Right lobe of liver (tissue), 6 donors: ENCODE measurements at regions not wholly inside any gene's neighbourhood (a gene's known extent, or its start where the extent isn't known, plus 50 kb on each side); places are given as distances from the start of the nearest gene placed in this dataset.

Experiments used
- ATAC-seq, 4 donors: fragments of 200-7000 bp; cut with Tn5 transposase; one replicate each; pipeline ENCODE4 v1.9.1; 2020; ENCODE audit warnings: mild to moderate bottlenecking in 4 of 4, moderate library complexity in 4 of 4
- DNase-seq, 3 donors: peaks; one replicate each; pipeline ENCODE4 v3.0.0-alpha.2; 2020
- H3K27ac ChIP-seq, 3 donors: fragments of 200-600 bp; one replicate each; pipeline ENCODE4 v1.8.0; 2022
- H3K27me3 ChIP-seq, 2 donors: fragments of 200-600 bp; one replicate each; pipeline ENCODE4 v1.8.0; 2022
- H3K36me3 ChIP-seq, 4 donors: fragments of 200-600 bp; sonication (generic) in 1 of 4; one replicate each; pipeline versions ENCODE4 v1.5.1 to v1.8.0; 2017 to 2022; ENCODE audit warnings: control low read depth in 1 of 4
- H3K4me1 ChIP-seq, 4 donors: fragments of 200-600 bp; sonication (generic) in 1 of 4; one replicate each; pipeline versions ENCODE4 v1.5.1 to v1.8.0; 2017 to 2022; ENCODE audit warnings: control low read depth in 1 of 4
- H3K4me3 ChIP-seq, 3 donors: fragments of 200-600 bp; one replicate each; pipeline ENCODE4 v1.8.0; 2022
- H3K9me3 ChIP-seq, 4 donors: fragments of 200-600 bp; sonication (generic) in 1 of 4; one replicate each; pipeline versions ENCODE4 v1.5.1 to v1.8.0; 2017 to 2022; ENCODE audit warnings: control low read depth in 1 of 4
- POLR2A ChIP-seq: fragments of 450-650 bp; IDR thresholded peaks from one replicate; pipeline ENCODE4 v1.6.1; 2017; ENCODE audit warnings: antibody characterized with exemption, mild to moderate bottlenecking
- WGBS: methylation state at CpG from one replicate; pipeline ENCODE4 v1.1.6; 2018; ENCODE audit warnings: low coverage, low lambda C conversion rate; ENCODE audit not compliant: insufficient coverage; ENCODE audit errors: missing lambda C conversion rate; 5-methylcytosine and 5-hydroxymethylcytosine counted together
- intact Hi-C, 2 donors: fragments of 100-400 bp; cut with DNase I; formaldehyde crosslinking; loops; one replicate each; pipeline versions ENCODE4 v1.11.2 to v1.14.1; 2022
- TF ChIP-seq, protein P1 (sequence below), 4 donors: fragments of 200-600 bp in 3 of 4; fragments of 450-650 bp in 1 of 4; IDR thresholded peaks; one replicate each; pipeline versions ENCODE4 v1.5.1 to v1.8.0; 2016 to 2022; ENCODE audit warnings: antibody characterized with exemption in 4 of 4, mild to moderate bottlenecking in 2 of 4
- donor health status: DM: no; HTN: yes; CAD: no.
- donor health status: DM: no; HTN: no; CAD: no.
- donor health status: DM: no; HTN: no; CAD: no.
- donor health status: DM: no; HTN: yes; CAD: no.
- donor health status: DM: no; HTN: yes; CAD: no.

DNA sequence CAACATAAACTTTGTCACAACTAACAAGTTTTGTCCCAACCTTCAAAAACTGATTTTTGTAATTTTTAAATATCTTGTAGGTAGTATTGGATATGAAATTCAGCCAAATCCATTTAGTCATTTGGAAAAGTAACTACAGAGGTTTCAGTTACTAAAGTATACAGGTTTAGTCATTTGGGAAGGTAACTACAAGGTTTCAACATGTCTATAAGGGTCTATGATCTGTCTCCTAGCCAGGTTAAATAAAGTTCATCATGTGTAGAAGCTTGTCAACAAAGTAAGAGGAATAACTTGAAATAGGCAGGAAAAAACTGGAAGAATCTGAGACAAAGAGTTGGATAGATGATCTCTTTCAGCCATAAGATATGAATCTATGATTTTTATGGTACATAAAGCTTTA, 229.8 kb downstream of the COL12A1 start:
- no peaks in the 10 kb centered on the region for H3K27me3 ChIP-seq
- DNase-seq (no peak), ATAC-seq (no peak)
- no peak overlapping the region for H3K4me3 ChIP-seq
- H3K9me3 ChIP-seq: no peaks in the 10 kb centered on the region
- intact Hi-C loops: no loop called here
- no peak overlapping the region for H3K27ac ChIP-seq
- H3K4me1 ChIP-seq: no peaks in the 10 kb centered on the region
- TF ChIP-seq POLR2A: no peak
- TF ChIP-seq, protein P1, sequence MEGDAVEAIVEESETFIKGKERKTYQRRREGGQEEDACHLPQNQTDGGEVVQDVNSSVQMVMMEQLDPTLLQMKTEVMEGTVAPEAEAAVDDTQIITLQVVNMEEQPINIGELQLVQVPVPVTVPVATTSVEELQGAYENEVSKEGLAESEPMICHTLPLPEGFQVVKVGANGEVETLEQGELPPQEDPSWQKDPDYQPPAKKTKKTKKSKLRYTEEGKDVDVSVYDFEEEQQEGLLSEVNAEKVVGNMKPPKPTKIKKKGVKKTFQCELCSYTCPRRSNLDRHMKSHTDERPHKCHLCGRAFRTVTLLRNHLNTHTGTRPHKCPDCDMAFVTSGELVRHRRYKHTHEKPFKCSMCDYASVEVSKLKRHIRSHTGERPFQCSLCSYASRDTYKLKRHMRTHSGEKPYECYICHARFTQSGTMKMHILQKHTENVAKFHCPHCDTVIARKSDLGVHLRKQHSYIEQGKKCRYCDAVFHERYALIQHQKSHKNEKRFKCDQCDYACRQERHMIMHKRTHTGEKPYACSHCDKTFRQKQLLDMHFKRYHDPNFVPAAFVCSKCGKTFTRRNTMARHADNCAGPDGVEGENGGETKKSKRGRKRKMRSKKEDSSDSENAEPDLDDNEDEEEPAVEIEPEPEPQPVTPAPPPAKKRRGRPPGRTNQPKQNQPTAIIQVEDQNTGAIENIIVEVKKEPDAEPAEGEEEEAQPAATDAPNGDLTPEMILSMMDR (IDR thresholded peaks at IDR 0.05): no peak
- H3K36me3 ChIP-seq: no peaks in the 10 kb centered on the region

DNA sequence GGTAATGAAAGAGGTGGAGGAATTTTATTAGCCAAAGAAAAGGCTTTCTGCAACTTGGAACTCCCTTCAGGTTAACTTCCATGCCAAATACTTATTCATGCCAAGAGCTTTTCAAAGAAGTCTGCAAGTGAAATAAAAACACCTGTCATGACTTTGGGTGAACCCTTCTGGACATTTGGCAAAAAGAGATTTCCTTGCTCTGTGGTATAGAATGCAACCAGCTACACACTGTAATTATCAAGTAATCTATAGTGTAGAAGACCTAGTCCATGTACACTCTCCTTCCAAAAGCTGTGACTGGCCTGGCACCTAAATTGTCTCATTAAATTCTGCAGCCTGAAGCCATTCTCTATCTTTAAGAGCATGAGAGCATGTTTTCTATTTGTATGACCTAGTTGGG, 232.3 kb downstream of the COL12A1 start:
- Histone ChIP-seq H3K4me3 (no peak overlapping the region), H3K27me3 (no peaks in the 10 kb centered on the region), H3K9me3 (no peaks in the 10 kb centered on the region), H3K4me1 (no peaks in the 10 kb centered on the region), H3K27ac (no peak overlapping the region), H3K36me3 (no peaks in the 10 kb centered on the region)
- intact Hi-C loops: no loop called here
- DNase-seq: no peak
- no peak for ATAC-seq
- no peak for TF ChIP-seq POLR2A
- TF ChIP-seq, protein P1 (IDR thresholded peaks at IDR 0.05): no peak

DNA sequence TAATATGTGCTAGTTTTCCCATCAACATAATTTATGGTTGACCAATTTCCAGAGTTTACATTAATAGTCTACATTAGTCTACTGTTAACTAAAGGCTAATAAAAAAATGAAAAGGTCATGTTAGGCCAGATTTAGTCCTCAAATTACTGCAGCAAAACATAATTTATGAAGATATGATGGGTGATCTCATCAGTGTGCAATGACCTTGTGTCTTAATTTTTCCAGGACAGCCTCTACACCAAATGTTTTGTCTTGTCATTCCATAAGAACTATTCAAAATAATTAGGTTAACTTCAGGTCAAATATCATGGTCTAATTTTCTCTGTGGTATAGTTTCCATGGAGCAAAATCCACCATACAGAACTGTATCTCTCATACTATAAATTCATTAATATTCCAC, 234.2 kb downstream of the COL12A1 start:
- H3K36me3 ChIP-seq: no peaks in the 10 kb centered on the region
- no peak for ATAC-seq

DNA sequence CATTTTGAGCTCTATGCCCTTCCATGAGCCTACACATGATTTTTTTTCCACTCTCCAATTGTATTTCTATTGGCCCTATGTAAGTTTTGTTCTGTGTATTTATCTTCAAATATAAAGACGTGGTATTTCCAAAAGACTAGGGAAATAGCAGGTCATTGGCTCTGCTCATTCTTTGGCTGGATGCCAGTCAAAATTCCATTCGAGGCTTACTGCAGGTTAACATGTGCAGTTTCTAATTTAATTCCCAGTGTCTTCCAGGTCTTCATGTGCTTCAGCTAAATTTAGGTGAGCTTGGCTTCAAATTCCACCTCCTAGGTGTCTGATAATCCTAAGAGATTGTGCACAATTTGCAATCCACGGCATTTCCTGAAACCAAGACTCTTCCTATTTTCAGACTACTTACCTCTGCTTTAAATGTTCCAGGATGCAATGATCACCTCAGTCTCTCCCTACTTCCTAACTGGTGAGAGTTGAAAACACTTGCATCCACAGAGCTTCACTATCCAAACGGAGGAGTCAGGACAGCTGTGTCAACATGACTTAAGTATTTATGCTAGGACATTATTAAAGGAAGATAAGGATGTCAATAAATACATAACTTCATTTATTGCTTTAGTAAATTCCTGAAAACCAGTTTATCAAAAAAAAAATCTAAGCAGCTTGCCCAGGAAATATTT, 236.1 kb downstream of the COL12A1 start:
- no peak for ATAC-seq
- TF ChIP-seq POLR2A: no peak
- TF ChIP-seq, protein P1 (IDR thresholded peaks at IDR 0.05): no peak
- no peak overlapping the region for H3K4me3 ChIP-seq
- H3K27me3 ChIP-seq: no peaks in the 10 kb centered on the region
- intact Hi-C loops: no loop called here
- no peaks in the 10 kb centered on the region for H3K36me3 ChIP-seq
- no peaks in the 10 kb centered on the region for H3K4me1 ChIP-seq
- 33% methylated on average over 4 of the region's 4 CpGs for WGBS
- no peak overlapping the region for H3K27ac ChIP-seq
- no peaks in the 10 kb centered on the region for H3K9me3 ChIP-seq
- no peak for DNase-seq

More for the DNA sequence above, 234.2 kb downstream of the COL12A1 start:
- no peaks in the 10 kb centered on the region for H3K27me3 ChIP-seq
- DNase-seq: no peak
- TF ChIP-seq POLR2A: no peak
- TF ChIP-seq, protein P1 (IDR thresholded peaks at IDR 0.05): no peak
- H3K27ac ChIP-seq: no peak overlapping the region
- H3K4me1 ChIP-seq: no peaks in the 10 kb centered on the region
- H3K4me3 ChIP-seq: no peak overlapping the region
- H3K9me3 ChIP-seq: no peaks in the 10 kb centered on the region
- intact Hi-C loops: no loop called here

DNA sequence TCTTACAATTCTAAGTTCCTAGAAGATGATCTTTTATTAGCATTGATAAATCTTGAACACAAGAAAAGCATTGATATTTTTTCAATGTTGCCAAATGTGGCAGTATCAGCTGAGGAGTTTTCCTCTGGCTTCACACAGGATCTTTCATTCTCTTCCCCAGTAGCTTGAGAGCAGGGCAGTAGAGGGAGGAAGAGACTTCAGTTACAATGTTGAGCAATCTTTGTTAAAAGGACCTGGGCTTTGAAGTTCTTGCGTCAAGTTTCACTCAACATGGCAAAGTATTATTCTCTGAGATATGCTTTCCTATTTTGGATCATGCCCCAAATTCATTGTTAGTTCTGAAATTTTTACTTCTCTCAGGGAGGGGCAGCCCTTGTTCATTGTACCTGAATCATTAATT, 238.0 kb downstream of the COL12A1 start:
- 64% methylated on average over 1 of the region's 1 CpG for WGBS
- no peak overlapping the region for H3K4me3 ChIP-seq
- no peak overlapping the region for H3K27ac ChIP-seq
- H3K36me3 ChIP-seq: no peaks in the 10 kb centered on the region
- H3K27me3 ChIP-seq: no peaks in the 10 kb centered on the region
- no peaks in the 10 kb centered on the region for H3K4me1 ChIP-seq
- ATAC-seq (no peak), DNase-seq (no peak)
- intact Hi-C loops: no loop called here
- H3K9me3 ChIP-seq: no peaks in the 10 kb centered on the region
- no peak for TF ChIP-seq POLR2A
- TF ChIP-seq, protein P1 (IDR thresholded peaks at IDR 0.05): no peak
